HG02678 (cell line): ENCODE measurements at regions not wholly inside any gene's neighbourhood (a gene's known extent, or its start where the extent isn't known, plus 50 kb on each side); places are given as distances from the start of the nearest gene placed in this dataset.

ENCODE experiments used
- ATAC-seq: cut with Tn5 transposase; IDR thresholded peaks from one replicate; pipeline ENCODE4 v1.9.1; 2021; ENCODE audit warnings: mild to moderate bottlenecking, moderate library complexity; ENCODE audit not compliant: unreplicated experiment

GRCh38 chr22:49086606-49087157 lies 741.0 kb downstream of the BRD1 start:
- ATAC-seq = no peak

- no peak for ATAC-seq
Observed at GRCh38 chr22:49086181-49086580, 741.5 kb downstream of the BRD1 start.

GRCh38 chr22:49084206-49084605 lies 743.5 kb downstream of the BRD1 start:
- ATAC-seq = no peak

GRCh38 chr22:49083607-49084006 lies 744.1 kb downstream of the BRD1 start:
- ATAC-seq = no peak

- no peak for ATAC-seq
Observed at GRCh38 chr22:49082451-49082850, 745.2 kb downstream of the BRD1 start.

GRCh38 chr22:49081926-49082325 lies 745.7 kb downstream of the BRD1 start:
- no peak for ATAC-seq

- ATAC-seq = no peak
Observed at GRCh38 chr22:49081261-49081666, 746.4 kb downstream of the BRD1 start.

GRCh38 chr22:49080631-49081030 lies 747.0 kb downstream of the BRD1 start:
- ATAC-seq = no peak

GRCh38 chr22:49079743-49080500 lies 747.8 kb downstream of the BRD1 start:
- ATAC-seq = no peak

GRCh38 chr22:49079027-49079725 lies 748.5 kb downstream of the BRD1 start:
- ATAC-seq = no peak

- ATAC-seq = no peak
Observed at GRCh38 chr22:49078076-49078710, 749.5 kb downstream of the BRD1 start.

GRCh38 chr22:49077586-49077985 lies 750.1 kb downstream of the BRD1 start:
- no peak for ATAC-seq

GRCh38 chr22:49077036-49077393 lies 750.7 kb downstream of the BRD1 start:
- no peak for ATAC-seq

- ATAC-seq = no peak
Observed at GRCh38 chr22:49076300-49077035, 751.2 kb downstream of the BRD1 start.

GRCh38 chr22:49075150-49075549 lies 752.5 kb downstream of the BRD1 start:
- no peak for ATAC-seq

GRCh38 chr22:49073873-49074417 lies 753.7 kb downstream of the BRD1 start:
- ATAC-seq = no peak

GRCh38 chr22:49072996-49073645 lies 754.6 kb downstream of the BRD1 start:
- no peak for ATAC-seq

- no peak for ATAC-seq
Observed at GRCh38 chr22:49070501-49070900, 757.2 kb downstream of the BRD1 start.

- no peak for ATAC-seq
Observed at GRCh38 chr22:49068861-49069500, 758.7 kb downstream of the BRD1 start.

- ATAC-seq = no peak
Observed at GRCh38 chr22:49067504-49067903, 760.2 kb downstream of the BRD1 start.
